ENCODE measurements at regions not wholly inside any gene's neighbourhood (a gene's known extent, or its start where the extent isn't known, plus 50 kb on each side); places are given as distances from the start of the nearest gene placed in this dataset.

DNA sequence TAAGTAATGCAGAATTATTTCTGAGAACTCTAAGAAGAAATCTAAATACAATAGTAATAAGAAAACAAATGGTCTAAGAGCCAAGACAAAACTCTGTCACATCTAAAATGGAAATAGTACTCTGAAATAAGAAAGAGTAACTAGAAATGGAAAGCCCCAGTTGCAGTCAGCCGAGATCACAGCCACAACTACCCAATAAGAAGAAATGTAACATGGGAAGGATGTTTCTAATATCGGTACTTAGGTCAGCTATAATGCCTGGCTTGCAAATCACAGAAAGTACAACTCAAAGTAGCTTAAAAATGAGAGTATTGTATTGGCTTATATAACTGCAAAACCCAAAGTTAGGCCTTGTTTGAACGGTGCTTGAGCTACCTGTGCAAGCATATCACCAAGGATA is 58.6 kb upstream of the USP25 start:
- H3K4me3 ChIP-seq (replicated peaks in 1 of 3; ENCODE audit: insufficient read depth in 1 of 3, low read depth in 2 of 3, low read length in 3 of 3): no peak overlapping the region
- TF ChIP-seq TBP (CRISPR knock-in tag; IDR thresholded peaks at IDR 0.05) (no peak), HDAC6 (IDR thresholded peaks at IDR 0.05; ENCODE audit: low read depth, low read length) (no peak), ZNF766 (CRISPR knock-in tag; IDR thresholded peaks at IDR 0.05; ENCODE audit: borderline replicate concordance) (no peak), TOE1 (CRISPR knock-in tag; IDR thresholded peaks at IDR 0.05) (no peak), ZFP90 (CRISPR knock-in tag; IDR thresholded peaks at IDR 0.05; ENCODE audit: borderline replicate concordance) (no peak), PITX1 (CRISPR knock-in tag; IDR thresholded peaks at IDR 0.05) (no peak), ZNF468 (CRISPR knock-in tag; IDR thresholded peaks at IDR 0.05) (no peak), ZNF598 (CRISPR knock-in tag; IDR thresholded peaks at IDR 0.05; ENCODE audit: borderline replicate concordance) (no peak), ZSCAN31 (CRISPR knock-in tag; IDR thresholded peaks at IDR 0.05; ENCODE audit: low read depth) (no peak), YY1 (IDR thresholded peaks at IDR 0.05; ENCODE audit: insufficient read depth, insufficient replicate concordance, low read depth, low read length) (no peak), MAFG (CRISPR knock-in tag; IDR thresholded peaks at IDR 0.05) (no peak), ERF (CRISPR knock-in tag; IDR thresholded peaks at IDR 0.05) (no peak), ZNF557 (CRISPR knock-in tag; IDR thresholded peaks at IDR 0.05) (no peak)
- TF ChIP-seq, protein P1, sequence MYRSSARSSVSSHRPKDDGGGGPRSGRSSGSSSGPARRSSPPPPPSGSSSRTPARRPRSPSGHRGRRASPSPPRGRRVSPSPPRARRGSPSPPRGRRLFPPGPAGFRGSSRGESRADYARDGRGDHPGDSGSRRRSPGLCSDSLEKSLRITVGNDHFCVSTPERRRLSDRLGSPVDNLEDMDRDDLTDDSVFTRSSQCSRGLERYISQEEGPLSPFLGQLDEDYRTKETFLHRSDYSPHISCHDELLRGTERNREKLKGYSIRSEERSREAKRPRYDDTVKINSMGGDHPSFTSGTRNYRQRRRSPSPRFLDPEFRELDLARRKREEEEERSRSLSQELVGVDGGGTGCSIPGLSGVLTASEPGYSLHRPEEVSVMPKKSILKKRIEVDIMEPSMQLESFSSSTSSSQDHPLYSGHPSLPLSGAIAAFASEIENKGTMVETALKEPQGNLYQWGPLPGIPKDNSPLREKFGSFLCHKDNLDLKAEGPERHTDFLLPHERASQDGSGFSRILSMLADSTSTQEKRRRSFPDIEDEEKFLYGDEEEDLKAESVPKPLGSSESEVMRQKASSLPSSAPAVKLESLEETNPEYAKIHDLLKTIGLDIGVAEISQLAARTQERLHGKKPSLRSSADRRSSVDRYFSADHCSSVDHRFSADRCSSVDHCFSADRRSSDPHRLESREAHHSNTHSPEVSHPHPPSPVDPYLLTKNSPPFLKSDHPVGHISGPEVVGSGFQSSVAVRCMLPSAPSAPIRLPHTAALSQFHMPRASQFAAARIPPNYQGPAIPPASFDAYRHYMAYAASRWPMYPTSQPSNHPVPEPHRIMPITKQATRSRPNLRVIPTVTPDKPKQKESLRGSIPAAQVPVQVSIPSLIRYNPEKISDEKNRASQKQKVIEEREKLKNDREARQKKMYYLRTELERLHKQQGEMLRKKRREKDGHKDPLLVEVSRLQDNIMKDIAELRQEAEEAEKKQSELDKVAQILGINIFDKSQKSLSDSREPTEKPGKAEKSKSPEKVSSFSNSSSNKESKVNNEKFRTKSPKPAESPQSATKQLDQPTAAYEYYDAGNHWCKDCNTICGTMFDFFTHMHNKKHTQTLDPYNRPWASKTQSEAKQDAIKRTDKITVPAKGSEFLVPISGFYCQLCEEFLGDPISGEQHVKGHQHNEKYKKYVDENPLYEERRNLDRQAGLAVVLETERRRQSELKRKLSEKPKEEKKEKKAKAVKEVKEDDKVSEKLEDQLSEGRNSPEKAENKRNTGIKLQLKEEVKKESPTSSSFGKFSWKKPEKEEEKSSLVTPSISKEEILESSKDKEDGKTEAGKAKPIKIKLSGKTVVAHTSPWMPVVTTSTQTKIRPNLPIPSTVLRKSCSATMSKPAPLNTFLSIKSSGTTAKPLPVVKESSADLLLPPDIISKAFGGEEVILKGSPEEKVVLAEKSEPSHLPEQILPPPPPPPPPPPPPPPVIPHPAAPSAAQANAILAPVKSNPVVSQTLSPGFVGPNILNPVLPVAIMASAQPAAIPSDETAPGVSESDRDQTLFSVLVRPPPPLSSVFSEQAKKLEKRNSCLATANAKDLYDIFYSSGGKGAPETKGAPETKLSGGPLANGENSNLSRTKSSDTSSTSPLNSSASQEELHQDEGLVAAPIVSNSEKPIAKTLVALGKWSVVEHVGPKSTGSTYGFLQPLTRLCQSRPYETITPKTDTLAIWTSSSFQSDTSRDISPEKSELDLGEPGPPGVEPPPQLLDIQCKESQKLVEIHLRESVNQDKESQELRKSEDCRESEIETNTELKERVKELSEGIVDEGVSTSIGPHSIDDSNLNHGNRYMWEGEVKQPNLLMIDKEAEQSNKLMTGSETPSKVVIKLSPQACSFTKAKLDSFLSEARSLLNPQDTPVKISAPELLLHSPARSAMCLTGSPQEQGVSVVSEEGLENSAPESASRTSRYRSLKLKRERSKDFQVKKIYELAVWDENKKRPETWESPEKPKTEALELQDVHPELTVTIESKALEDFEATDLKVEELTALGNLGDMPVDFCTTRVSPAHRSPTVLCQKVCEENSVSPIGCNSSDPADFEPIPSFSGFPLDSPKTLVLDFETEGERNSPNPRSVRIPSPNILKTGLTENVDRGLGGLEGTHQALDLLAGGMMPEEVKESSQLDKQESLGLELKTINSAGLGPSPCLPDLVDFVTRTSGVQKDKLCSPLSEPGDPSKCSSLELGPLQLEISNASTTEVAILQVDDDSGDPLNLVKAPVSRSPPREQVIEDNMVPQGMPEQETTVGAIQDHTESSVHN (CRISPR knock-in tag; IDR thresholded peaks at IDR 0.05): no peak
- TF ChIP-seq, protein P2, sequence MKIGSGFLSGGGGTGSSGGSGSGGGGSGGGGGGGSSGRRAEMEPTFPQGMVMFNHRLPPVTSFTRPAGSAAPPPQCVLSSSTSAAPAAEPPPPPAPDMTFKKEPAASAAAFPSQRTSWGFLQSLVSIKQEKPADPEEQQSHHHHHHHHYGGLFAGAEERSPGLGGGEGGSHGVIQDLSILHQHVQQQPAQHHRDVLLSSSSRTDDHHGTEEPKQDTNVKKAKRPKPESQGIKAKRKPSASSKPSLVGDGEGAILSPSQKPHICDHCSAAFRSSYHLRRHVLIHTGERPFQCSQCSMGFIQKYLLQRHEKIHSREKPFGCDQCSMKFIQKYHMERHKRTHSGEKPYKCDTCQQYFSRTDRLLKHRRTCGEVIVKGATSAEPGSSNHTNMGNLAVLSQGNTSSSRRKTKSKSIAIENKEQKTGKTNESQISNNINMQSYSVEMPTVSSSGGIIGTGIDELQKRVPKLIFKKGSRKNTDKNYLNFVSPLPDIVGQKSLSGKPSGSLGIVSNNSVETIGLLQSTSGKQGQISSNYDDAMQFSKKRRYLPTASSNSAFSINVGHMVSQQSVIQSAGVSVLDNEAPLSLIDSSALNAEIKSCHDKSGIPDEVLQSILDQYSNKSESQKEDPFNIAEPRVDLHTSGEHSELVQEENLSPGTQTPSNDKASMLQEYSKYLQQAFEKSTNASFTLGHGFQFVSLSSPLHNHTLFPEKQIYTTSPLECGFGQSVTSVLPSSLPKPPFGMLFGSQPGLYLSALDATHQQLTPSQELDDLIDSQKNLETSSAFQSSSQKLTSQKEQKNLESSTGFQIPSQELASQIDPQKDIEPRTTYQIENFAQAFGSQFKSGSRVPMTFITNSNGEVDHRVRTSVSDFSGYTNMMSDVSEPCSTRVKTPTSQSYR (CRISPR knock-in tag; IDR thresholded peaks at IDR 0.05; ENCODE audit: borderline replicate concordance): no peak
- no peak overlapping the region for H3K27ac ChIP-seq (ENCODE audit: extremely low read length, insufficient read depth, low read length)
- POLR2A ChIA-PET: no interaction called here
- intact Hi-C loops (cut with micrococcal nuclease; ENCODE audit: unreplicated experiment): no loop called here
- ATAC-seq (no peak), DNase-seq (ENCODE audit: low spot score) (no peak), FAIRE-seq (no peak)
- 47% methylated on average over 3 of the region's 3 CpGs for WGBS (ENCODE audit: low lambda C conversion rate)
- no peak overlapping the region for H3K9ac ChIP-seq (ENCODE audit: insufficient read depth, low read depth, low read length)
- H3K9me3 ChIP-seq (ENCODE audit: low read length): no peaks in the 10 kb centered on the region
- no TSS peak for BruUV-seq (replicated peaks)
- in situ Hi-C loops (cut with HindIII; ENCODE audit: extremely low pct_ligation_motif_present, low pct_unique_long_range_greater_than_20kb): no loop called here
- H4K20me1 ChIP-seq (ENCODE audit: insufficient read depth, low read length): no peaks in the 10 kb centered on the region
- no peaks in the 10 kb centered on the region for H3K36me3 ChIP-seq (replicated peaks in 1 of 2; ENCODE audit: control insufficient read depth in 1 of 2, insufficient read depth in 2 of 2, low read length in 2 of 2)
- no peak overlapping the region for H3K4me2 ChIP-seq (ENCODE audit: low read depth, low read length)
- no peaks in the 10 kb centered on the region for H3K4me1 ChIP-seq (ENCODE audit: insufficient read depth, low read length)
- CTCF ChIA-PET (ENCODE audit: low intra/inter-chr PET ratio, low total read pairs): no interaction called here
- H2AFZ ChIP-seq (ENCODE audit: low read length): no peak overlapping the region
- H3K27me3 ChIP-seq (ENCODE audit: control insufficient read depth in 1 of 2, insufficient read depth in 2 of 2, low read length in 2 of 2): no peaks in the 10 kb centered on the region
- H3K79me2 ChIP-seq (ENCODE audit: insufficient read depth, low read length): no peaks in the 10 kb centered on the region
